GM18505 (cell line): ENCODE measurements at regions not wholly inside any gene's neighbourhood (a gene's known extent, or its start where the extent isn't known, plus 50 kb on each side); places are given as distances from the start of the nearest gene placed in this dataset.

Experiments used
- ATAC-seq: cut with Tn5 transposase; IDR thresholded peaks from one replicate; pipeline ENCODE4 v1.9.1; 2021; ENCODE audit not compliant: unreplicated experiment
- POLR2A ChIP-seq: IDR thresholded peaks from 4 replicates; pipeline ENCODE4 v1.6.1; 2011; ENCODE audit warnings: borderline replicate concordance; ENCODE audit not compliant: insufficient read depth, insufficient read length; ENCODE audit errors: extremely low read depth

- ATAC-seq = no peak
- no peak for TF ChIP-seq POLR2A
Observed at GRCh38 chr4:144360146-144360793, 219.8 kb upstream of the GYPA start.

- no peak for ATAC-seq
- TF ChIP-seq POLR2A = no peak
Observed at GRCh38 chr4:144362366-144362765, 221.8 kb upstream of the GYPA start.

GRCh38 chr4:144363890-144364289 lies 223.4 kb upstream of the GYPA start:
- no peak for ATAC-seq
- TF ChIP-seq POLR2A = no peak

- no peak for ATAC-seq
- TF ChIP-seq POLR2A = no peak
Observed at GRCh38 chr4:144366425-144366824, 225.9 kb upstream of the GYPA start.

GRCh38 chr4:144371485-144371884 lies 231.0 kb upstream of the GYPA start:
- no peak for ATAC-seq
- no peak for TF ChIP-seq POLR2A

- no peak for TF ChIP-seq POLR2A
- ATAC-seq = peak; percentile 90
Observed at GRCh38 chr4:144374065-144374464, 233.5 kb upstream of the GYPA start.

- TF ChIP-seq POLR2A = no peak
- no peak for ATAC-seq
Observed at GRCh38 chr4:144376866-144377265, 236.3 kb upstream of the GYPA start.

GRCh38 chr4:144384408-144384807 lies 243.9 kb upstream of the GYPA start:
- TF ChIP-seq POLR2A = no peak
- ATAC-seq = no peak

- peak; percentile 91 for ATAC-seq
- TF ChIP-seq POLR2A = no peak
Observed at GRCh38 chr4:144399927-144400326, 246.0 kb upstream of the HHIP start.

GRCh38 chr4:144402176-144402575 lies 243.8 kb upstream of the HHIP start:
- ATAC-seq = no peak
- TF ChIP-seq POLR2A = no peak

GRCh38 chr4:144402999-144403398 lies 243.0 kb upstream of the HHIP start:
- no peak for TF ChIP-seq POLR2A
- no peak for ATAC-seq

GRCh38 chr4:144403893-144404292 lies 242.1 kb upstream of the HHIP start:
- ATAC-seq = no peak
- TF ChIP-seq POLR2A = no peak

- no peak for ATAC-seq
- TF ChIP-seq POLR2A = no peak
Observed at GRCh38 chr4:144409525-144409924, 236.4 kb upstream of the HHIP start.

GRCh38 chr4:144410230-144410783 lies 235.6 kb upstream of the HHIP start:
- no peak for ATAC-seq
- TF ChIP-seq POLR2A = no peak

- no peak for ATAC-seq
- TF ChIP-seq POLR2A = no peak
Observed at GRCh38 chr4:144411119-144411518, 234.8 kb upstream of the HHIP start.

GRCh38 chr4:144411700-144412099 lies 234.3 kb upstream of the HHIP start:
- no peak for TF ChIP-seq POLR2A
- ATAC-seq = no peak

GRCh38 chr4:144421056-144421455 lies 224.9 kb upstream of the HHIP start:
- TF ChIP-seq POLR2A = no peak

More at GRCh38 chr4:144421056-144421455, 224.9 kb upstream of the HHIP start:
- ATAC-seq = no peak
